Fibroblast of lung (primary cell): ENCODE measurements at regions not wholly inside any gene's neighbourhood (a gene's known extent, or its start where the extent isn't known, plus 50 kb on each side); places are given as distances from the start of the nearest gene placed in this dataset.

Experiments used
- DNase-seq, 2 donors: peaks; one replicate each; pipeline versions ENCODE4 v3.0.0 to v3.0.0-alpha.2; 2010; ENCODE audit warnings: low read depth in 2 of 2
- H2AFZ ChIP-seq: 2 replicates; pipeline ENCODE4 v1.5.1; 2012; ENCODE audit warnings: low read length, control low read depth, inconsistent platforms
- H3K27ac ChIP-seq: 2 replicates; pipeline ENCODE4 v1.5.1; 2011; ENCODE audit warnings: low read length, control low read depth; ENCODE audit not compliant: insufficient read depth
- H3K27me3 ChIP-seq: 2 replicates; pipeline ENCODE4 v1.5.1; 2011; ENCODE audit warnings: mild to moderate bottlenecking, low read length; ENCODE audit not compliant: control insufficient read depth, insufficient read depth
- H3K36me3 ChIP-seq: 2 replicates; pipeline ENCODE4 v1.5.1; 2011; ENCODE audit warnings: low read length; ENCODE audit not compliant: control insufficient read depth, insufficient read depth
- H3K4me1 ChIP-seq: 2 replicates; pipeline ENCODE4 v1.5.1; 2011; ENCODE audit warnings: low read length; ENCODE audit not compliant: control insufficient read depth, insufficient read depth; ENCODE audit errors: extremely low read depth
- H3K4me2 ChIP-seq: 2 replicates; pipeline ENCODE4 v1.5.1; 2011; ENCODE audit warnings: low read length, control low read depth; ENCODE audit not compliant: insufficient read depth; ENCODE audit errors: extremely low read depth
- H3K4me3 ChIP-seq, 4 experiments: fragments of 200-600 bp in 1 of 4; sonication (generic) in 1 of 4; replicated peaks in 1 of 4; 2 replicates each; pipeline ENCODE4 v1.5.1; 2011 to 2016; ENCODE audit warnings: low read length in 4 of 4, low read depth in 3 of 4, mild to moderate bottlenecking in 3 of 4, control low read depth in 2 of 4, inconsistent platforms in 1 of 4, mixed read lengths in 1 of 4; ENCODE audit not compliant: insufficient read depth in 1 of 4; ENCODE audit errors: control extremely low read depth in 1 of 4
- H3K79me2 ChIP-seq: 2 replicates; pipeline ENCODE4 v1.5.1; 2012; ENCODE audit warnings: mild to moderate bottlenecking, low read length, inconsistent platforms; ENCODE audit not compliant: control insufficient read depth, insufficient read depth
- H3K9ac ChIP-seq: 2 replicates; pipeline ENCODE4 v1.5.1; 2011; ENCODE audit warnings: mild to moderate bottlenecking, low read length, control low read depth; ENCODE audit not compliant: insufficient read depth
- H3K9me3 ChIP-seq: 2 replicates; pipeline ENCODE4 v1.5.1; 2012; ENCODE audit warnings: low read depth, low read length; ENCODE audit not compliant: control insufficient read depth, insufficient read depth
- H4K20me1 ChIP-seq: 2 replicates; pipeline ENCODE4 v1.5.1; 2011; ENCODE audit warnings: low read length; ENCODE audit not compliant: control insufficient read depth, insufficient read depth; ENCODE audit errors: extremely low read depth
- EZH2 ChIP-seq: IDR thresholded peaks from 2 replicates; pipeline ENCODE4 v1.5.1; 2012; ENCODE audit warnings: low read length, control low read depth, mild to moderate bottlenecking; ENCODE audit errors: missing control alignments
- TF ChIP-seq, protein P1 (sequence below), 2 donors: IDR thresholded peaks in 1 of 2; conservative IDR thresholded peaks in 1 of 2; 1 replicate in 1 of 2; 2 replicates in 1 of 2; pipeline ENCODE4 v1.5.1; 2011 to 2012; ENCODE audit warnings: low read length in 2 of 2, control low read depth in 1 of 2, inconsistent platforms in 1 of 2, low read depth in 1 of 2, mild to moderate bottlenecking in 1 of 2

- no peaks in the 10 kb centered on the region for H4K20me1 ChIP-seq
- H3K27ac ChIP-seq: no peak overlapping the region
- no peaks in the 10 kb centered on the region for H3K4me1 ChIP-seq
- H3K9ac ChIP-seq: no peak overlapping the region
- no peaks in the 10 kb centered on the region for H3K36me3 ChIP-seq
- no peak overlapping the region for H3K4me2 ChIP-seq
- H3K9me3 ChIP-seq: no peaks in the 10 kb centered on the region
- no peak overlapping the region for H3K4me3 ChIP-seq
- H3K27me3 ChIP-seq: no peaks in the 10 kb centered on the region
- peak in 1 of 2 donors; percentile 12 for DNase-seq
- no peak overlapping the region for H2AFZ ChIP-seq
- no peaks in the 10 kb centered on the region for H3K79me2 ChIP-seq
- TF ChIP-seq, protein P1, sequence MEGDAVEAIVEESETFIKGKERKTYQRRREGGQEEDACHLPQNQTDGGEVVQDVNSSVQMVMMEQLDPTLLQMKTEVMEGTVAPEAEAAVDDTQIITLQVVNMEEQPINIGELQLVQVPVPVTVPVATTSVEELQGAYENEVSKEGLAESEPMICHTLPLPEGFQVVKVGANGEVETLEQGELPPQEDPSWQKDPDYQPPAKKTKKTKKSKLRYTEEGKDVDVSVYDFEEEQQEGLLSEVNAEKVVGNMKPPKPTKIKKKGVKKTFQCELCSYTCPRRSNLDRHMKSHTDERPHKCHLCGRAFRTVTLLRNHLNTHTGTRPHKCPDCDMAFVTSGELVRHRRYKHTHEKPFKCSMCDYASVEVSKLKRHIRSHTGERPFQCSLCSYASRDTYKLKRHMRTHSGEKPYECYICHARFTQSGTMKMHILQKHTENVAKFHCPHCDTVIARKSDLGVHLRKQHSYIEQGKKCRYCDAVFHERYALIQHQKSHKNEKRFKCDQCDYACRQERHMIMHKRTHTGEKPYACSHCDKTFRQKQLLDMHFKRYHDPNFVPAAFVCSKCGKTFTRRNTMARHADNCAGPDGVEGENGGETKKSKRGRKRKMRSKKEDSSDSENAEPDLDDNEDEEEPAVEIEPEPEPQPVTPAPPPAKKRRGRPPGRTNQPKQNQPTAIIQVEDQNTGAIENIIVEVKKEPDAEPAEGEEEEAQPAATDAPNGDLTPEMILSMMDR (conservative IDR thresholded peaks at IDR 0.05 in 1 of 2, IDR thresholded peaks at IDR 0.05 in 1 of 2; ENCODE audit: low read depth in 1 of 2, low read length in 2 of 2): no peak
- TF ChIP-seq EZH2: no peak
Measured at GRCh38 chr5:106363578-106363977, 1307.2 kb downstream of the EFNA5 start.

DNA sequence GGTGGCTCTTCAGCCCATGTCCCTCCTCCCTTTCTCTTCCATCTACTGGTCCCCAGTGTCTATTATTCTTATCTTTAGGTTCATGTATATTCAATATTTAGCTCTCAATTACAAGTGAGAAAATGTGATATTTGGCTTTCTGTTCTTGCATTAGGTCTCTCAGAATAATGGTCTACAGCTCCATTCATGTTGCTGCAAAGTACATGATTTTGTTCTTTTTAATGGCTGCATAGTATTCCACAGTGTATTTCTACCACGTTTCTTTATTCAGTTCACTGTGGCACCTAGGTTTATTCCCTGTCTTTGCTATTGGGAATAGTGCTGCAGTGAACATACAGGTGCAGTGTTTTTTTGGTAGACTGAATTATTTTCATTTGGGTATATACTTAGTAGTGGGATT is 1308.8 kb downstream of the EFNA5 start:
- Histone ChIP-seq H3K36me3 (no peaks in the 10 kb centered on the region), H3K79me2 (no peaks in the 10 kb centered on the region), H3K4me1 (no peaks in the 10 kb centered on the region), H3K9ac (no peak overlapping the region), H3K9me3 (no peaks in the 10 kb centered on the region), H3K4me2 (no peak overlapping the region), H3K4me3 (no peak overlapping the region), H4K20me1 (no peaks in the 10 kb centered on the region), H2AFZ (no peak overlapping the region), H3K27ac (no peak overlapping the region), H3K27me3 (no peaks in the 10 kb centered on the region)
- TF ChIP-seq, protein P1 (conservative IDR thresholded peaks at IDR 0.05 in 1 of 2, IDR thresholded peaks at IDR 0.05 in 1 of 2; ENCODE audit: low read depth in 1 of 2, low read length in 2 of 2): no peak
- TF ChIP-seq EZH2: no peak
- no peak for DNase-seq

- H3K79me2 ChIP-seq: no peaks in the 10 kb centered on the region
- H4K20me1 ChIP-seq: no peaks in the 10 kb centered on the region
- H3K27ac ChIP-seq: no peak overlapping the region
- peak; percentile 89 to 97 for DNase-seq
- no peaks in the 10 kb centered on the region for H3K9me3 ChIP-seq
- H3K27me3 ChIP-seq: no peaks in the 10 kb centered on the region
- no peak overlapping the region for H2AFZ ChIP-seq
- H3K4me2 ChIP-seq: no peak overlapping the region
- no peak for TF ChIP-seq EZH2
- TF ChIP-seq, protein P1 (conservative IDR thresholded peaks at IDR 0.05 in 1 of 2, IDR thresholded peaks at IDR 0.05 in 1 of 2; ENCODE audit: low read depth in 1 of 2, low read length in 2 of 2): no peak
- no peak overlapping the region for H3K4me3 ChIP-seq
- no peak overlapping the region for H3K9ac ChIP-seq
- H3K4me1 ChIP-seq: no peaks in the 10 kb centered on the region
- no peaks in the 10 kb centered on the region for H3K36me3 ChIP-seq
Measured at GRCh38 chr5:106331415-106331814, 1339.3 kb downstream of the EFNA5 start.
